ENCODE measurements at regions not wholly inside any gene's neighbourhood (a gene's known extent, or its start where the extent isn't known, plus 50 kb on each side); places are given as distances from the start of the nearest gene placed in this dataset.

DNA sequence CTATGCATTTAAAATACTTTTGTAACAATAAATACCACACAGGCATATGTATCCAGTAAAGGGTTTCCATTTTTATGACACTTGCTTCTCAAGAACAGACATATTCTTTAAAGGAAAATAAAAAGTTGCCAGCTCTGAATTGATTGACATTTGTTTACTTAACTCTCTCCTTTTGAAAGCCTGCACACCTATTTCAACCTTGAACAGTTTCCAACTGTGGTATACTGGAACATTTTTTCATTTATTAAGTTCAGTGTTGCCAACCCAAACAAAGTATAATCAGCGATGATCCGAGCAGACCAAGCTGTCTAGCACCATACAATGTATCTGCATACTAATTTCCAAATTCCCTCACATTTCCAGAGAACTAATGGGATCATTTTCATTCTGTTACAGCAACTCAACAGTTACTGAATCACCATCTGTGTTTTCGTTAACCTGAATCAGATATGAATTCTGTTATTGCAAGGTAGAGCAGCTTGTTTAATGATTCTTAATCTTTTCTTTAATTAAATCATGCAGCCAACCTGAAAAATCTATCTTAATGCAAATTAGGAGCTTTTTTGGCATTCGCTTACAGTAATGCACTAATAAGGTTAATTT is 725.5 kb upstream of the ZEB2 start:
- TF ChIP-seq CTCF (IDR thresholded peaks at IDR 0.05), result no peak
- TF ChIP-seq POLR2A (IDR thresholded peaks at IDR 0.05), result no peak

Measured in Peyer's patch (tissue), 4 donors.